BJ (cell line): ENCODE measurements at regions not wholly inside any gene's neighbourhood (a gene's known extent, or its start where the extent isn't known, plus 50 kb on each side); places are given as distances from the start of the nearest gene placed in this dataset.

Experiments used
- CTCF ChIA-PET: fragments of 350-600 bp; formaldehyde crosslinking; extraction: SDS; loops from one replicate; lab custom pipeline; 2021; ENCODE audit warnings: antibody characterized with exemption, inconsistent platforms; lab: Yijun Ruan, JAX
- POLR2A ChIA-PET: fragments of 300-600 bp; sonication (Branson Sonifier 250); formaldehyde crosslinking; extraction: SDS; loops from one replicate; lab custom pipeline; 2021; ENCODE audit warnings: antibody characterized with exemption; lab: Charles Lee
- DNase-seq: peaks from one replicate; pipeline ENCODE4 v3.0.0-alpha.2; 2011; ENCODE audit warnings: low read depth
- H3K27me3 ChIP-seq: 2 replicates; pipeline ENCODE4 v1.6.0; 2011; ENCODE audit warnings: low read length; ENCODE audit not compliant: control insufficient read depth, insufficient read depth
- H3K36me3 ChIP-seq: 2 replicates; pipeline ENCODE4 v1.5.1; 2011; ENCODE audit warnings: low read length; ENCODE audit not compliant: control insufficient read depth, insufficient read depth
- H3K4me3 ChIP-seq: 2 replicates; pipeline ENCODE4 v1.5.1; 2011; ENCODE audit warnings: low read depth, mild to moderate bottlenecking, control low read depth, low read length
- CTCF ChIP-seq: IDR thresholded peaks from 2 replicates; pipeline ENCODE4 v1.5.1; 2011; ENCODE audit warnings: low read depth, mild to moderate bottlenecking, control low read depth, inconsistent platforms, low read length, moderate library complexity; ENCODE audit not compliant: insufficient read depth

DNA sequence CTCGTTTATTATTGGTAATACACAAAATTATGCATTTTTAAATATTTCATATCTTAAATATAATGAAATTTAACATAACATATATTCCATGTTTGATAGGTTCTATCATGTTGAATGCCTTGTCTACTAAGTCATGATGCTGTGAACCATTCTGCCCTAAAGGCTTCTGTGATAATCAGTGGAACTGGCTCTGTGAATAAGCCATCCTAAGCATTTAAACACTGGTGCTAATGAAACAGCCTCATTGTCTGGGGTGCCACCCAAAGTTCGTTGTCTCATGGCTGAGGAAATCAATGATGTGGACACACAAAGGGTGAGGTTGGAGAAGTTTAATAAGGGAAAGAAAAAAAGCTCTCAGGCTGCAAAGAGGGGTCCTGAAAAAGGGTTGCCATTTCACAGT lies 264.7 kb upstream of the ZRANB2 start:
- ChIA-PET POLR2A (no interaction called here), CTCF (no interaction called here)

GRCh38 chr1:71343686-71344416 lies 263.0 kb upstream of the ZRANB2 start:
- H3K4me3 ChIP-seq = no peak overlapping the region
- 0 out of 2 replicates have a peak, but pooled peaks have one; percentile 12 for TF ChIP-seq CTCF
- DNase-seq = no peak
- no peaks in the 10 kb centered on the region for H3K36me3 ChIP-seq
- ChIA-PET CTCF (interaction anchor here (1.2 kb wide), 1 partner anchor 66 kb away, joined by 3 read pairs; no protein-coding TSS in a partner anchor), POLR2A (no interaction called here)
- H3K27me3 ChIP-seq = no peaks in the 10 kb centered on the region

More for the DNA sequence above, 264.7 kb upstream of the ZRANB2 start:
- Histone ChIP-seq H3K27me3 (no peaks in the 10 kb centered on the region), H3K36me3 (no peaks in the 10 kb centered on the region), H3K4me3 (no peak overlapping the region)
- no peak for TF ChIP-seq CTCF
- no peak for DNase-seq

- no peak for TF ChIP-seq CTCF
- Histone ChIP-seq H3K36me3 (no peaks in the 10 kb centered on the region), H3K27me3 (no peaks in the 10 kb centered on the region), H3K4me3 (no peak overlapping the region)
- POLR2A ChIA-PET = no interaction called here
- CTCF ChIA-PET = no interaction called here
- no peak for DNase-seq
Observed at GRCh38 chr1:71339238-71339637, 258.4 kb upstream of the ZRANB2 start.

- CTCF ChIA-PET = no interaction called here
- POLR2A ChIA-PET = no interaction called here
Observed at GRCh38 chr1:71330991-71331390, 250.2 kb upstream of the ZRANB2 start.

More at GRCh38 chr1:71330991-71331390, 250.2 kb upstream of the ZRANB2 start:
- H3K4me3 ChIP-seq = no peak overlapping the region
- no peak for TF ChIP-seq CTCF
- no peaks in the 10 kb centered on the region for H3K27me3 ChIP-seq
- no peak for DNase-seq
- H3K36me3 ChIP-seq = no peaks in the 10 kb centered on the region
